DND-41 (cell line): ENCODE measurements at regions not wholly inside any gene's neighbourhood (a gene's known extent, or its start where the extent isn't known, plus 50 kb on each side); places are given as distances from the start of the nearest gene placed in this dataset.

Source experiments
- ATAC-seq: fragments of 200-7000 bp; cut with Tn5 transposase; 3 replicates; pipeline ENCODE4 v1.9.1; 2021; ENCODE audit warnings: low read depth; ENCODE audit not compliant: insufficient read depth
- DNase-seq: peaks from one replicate; pipeline ENCODE4 v3.0.0-alpha.2; 2020
- H2AFZ ChIP-seq: 2 replicates; pipeline ENCODE4 v1.6.0; 2012; ENCODE audit warnings: low read depth, low read length
- H3K27ac ChIP-seq: 2 replicates; pipeline ENCODE4 v1.5.1; 2012; ENCODE audit warnings: low read length, inconsistent platforms
- H3K27me3 ChIP-seq: fragments of 200-600 bp; sonication (generic); 2 replicates; pipeline ENCODE4 v1.6.0; 2012; ENCODE audit warnings: low read length, mild to moderate bottlenecking, inconsistent platforms; ENCODE audit not compliant: insufficient read depth, poor library complexity
- H3K36me3 ChIP-seq: 2 replicates; pipeline ENCODE4 v1.5.1; 2012; ENCODE audit warnings: low read length, inconsistent platforms; ENCODE audit not compliant: insufficient read depth
- H3K4me1 ChIP-seq: 2 replicates; pipeline ENCODE4 v1.5.1; 2012; ENCODE audit warnings: mild to moderate bottlenecking, low read length; ENCODE audit not compliant: insufficient read depth
- H3K4me2 ChIP-seq: 2 replicates; pipeline ENCODE4 v1.6.0; 2012; ENCODE audit warnings: mild to moderate bottlenecking, moderate library complexity, low read length, inconsistent platforms; ENCODE audit not compliant: insufficient read depth
- H3K4me3 ChIP-seq, 2 experiments: fragments of 200-600 bp in 1 of 2; shearing (Covaris generic) in 1 of 2; 2 replicates each; pipeline ENCODE4 v1.5.1; 2012 to 2016; ENCODE audit warnings: inconsistent platforms in 2 of 2, low read length in 2 of 2, mild to moderate bottlenecking in 2 of 2, low read depth in 1 of 2, moderate library complexity in 1 of 2
- H3K79me2 ChIP-seq: 2 replicates; pipeline ENCODE4 v1.6.0; 2012; ENCODE audit warnings: low read length, inconsistent platforms; ENCODE audit not compliant: insufficient read depth
- H3K9ac ChIP-seq: 2 replicates; pipeline ENCODE4 v1.6.0; 2012; ENCODE audit warnings: low read depth, mild to moderate bottlenecking, inconsistent platforms, low read length, moderate library complexity
- H3K9me3 ChIP-seq: 2 replicates; pipeline ENCODE4 v1.5.1; 2012; ENCODE audit warnings: low read length, moderate library complexity, mild to moderate bottlenecking, inconsistent platforms; ENCODE audit not compliant: insufficient read depth, severe bottlenecking
- H4K20me1 ChIP-seq: 2 replicates; pipeline ENCODE4 v1.6.0; 2012; ENCODE audit warnings: low read length; ENCODE audit not compliant: insufficient read depth
- CTCF ChIP-seq: IDR thresholded peaks from 2 replicates; pipeline ENCODE4 v1.5.1; 2012; ENCODE audit warnings: borderline replicate concordance, low read length, moderate library complexity, mild to moderate bottlenecking; ENCODE audit not compliant: poor library complexity, severe bottlenecking; ENCODE audit errors: extremely low read depth
- EZH2 ChIP-seq: IDR thresholded peaks from 3 replicates; pipeline ENCODE4 v1.6.1; 2012; ENCODE audit warnings: borderline replicate concordance, low read depth, mild to moderate bottlenecking, moderate library complexity, low read length, inconsistent platforms; ENCODE audit not compliant: severe bottlenecking

GRCh38 chr14:25887251-25887878, 710.5 kb downstream of the NOVA1 start:
- Histone ChIP-seq H3K36me3 (no peaks in the 10 kb centered on the region), H3K9me3 (no peaks in the 10 kb centered on the region), H2AFZ (no peak overlapping the region), H3K4me2 (no peak overlapping the region), H3K27ac (no peak overlapping the region), H3K27me3 (no peaks in the 10 kb centered on the region), H4K20me1 (no peaks in the 10 kb centered on the region), H3K4me3 (no peak overlapping the region), H3K79me2 (no peaks in the 10 kb centered on the region), H3K9ac (no peak overlapping the region), H3K4me1 (no peaks in the 10 kb centered on the region)
- no peak for TF ChIP-seq CTCF
- TF ChIP-seq EZH2: no peak
- no peak for ATAC-seq
- DNase-seq: no peak

- H3K27me3 ChIP-seq: no peaks in the 10 kb centered on the region
- no peaks in the 10 kb centered on the region for H3K4me1 ChIP-seq
- H2AFZ ChIP-seq: no peak overlapping the region
- H3K27ac ChIP-seq: no peak overlapping the region
- no peaks in the 10 kb centered on the region for H3K79me2 ChIP-seq
- H3K4me3 ChIP-seq: no peak overlapping the region
- H3K9ac ChIP-seq: no peak overlapping the region
- DNase-seq (no peak), ATAC-seq (no peak)
- TF ChIP-seq EZH2 (no peak), CTCF (no peak)
- no peak overlapping the region for H3K4me2 ChIP-seq
- H3K36me3 ChIP-seq: no peaks in the 10 kb centered on the region
- H3K9me3 ChIP-seq: no peaks in the 10 kb centered on the region
- H4K20me1 ChIP-seq: no peaks in the 10 kb centered on the region
Observed at GRCh38 chr14:25884657-25885056, 713.2 kb downstream of the NOVA1 start.

DNA sequence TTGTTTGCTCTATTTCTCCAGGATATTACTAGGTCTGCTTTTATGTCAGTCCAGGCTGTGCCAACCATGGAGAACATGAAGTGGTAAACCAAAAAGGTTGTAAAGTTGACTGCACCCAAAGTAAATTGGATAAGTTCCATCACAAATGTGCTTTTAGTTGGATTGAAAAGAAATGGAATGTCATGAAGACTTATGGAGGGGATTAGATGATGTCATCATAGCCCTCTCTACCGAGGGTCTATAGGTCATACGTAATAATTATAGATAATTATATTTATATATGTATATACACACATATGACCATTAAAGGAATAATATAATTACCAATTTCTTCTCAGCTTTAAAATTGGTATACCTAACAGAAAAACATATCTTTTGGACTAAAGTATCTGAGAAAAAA, 714.9 kb downstream of the NOVA1 start:
- Histone ChIP-seq H3K27me3 (no peaks in the 10 kb centered on the region), H4K20me1 (no peaks in the 10 kb centered on the region), H3K4me2 (no peak overlapping the region), H3K9me3 (no peaks in the 10 kb centered on the region), H3K4me3 (no peak overlapping the region), H3K79me2 (no peaks in the 10 kb centered on the region), H2AFZ (no peak overlapping the region), H3K4me1 (no peaks in the 10 kb centered on the region), H3K9ac (no peak overlapping the region), H3K36me3 (no peaks in the 10 kb centered on the region), H3K27ac (no peak overlapping the region)
- TF ChIP-seq EZH2 (no peak), CTCF (no peak)
- DNase-seq (no peak), ATAC-seq (no peak)
